HUES48 (cell line): ENCODE measurements at regions not wholly inside any gene's neighbourhood (a gene's known extent, or its start where the extent isn't known, plus 50 kb on each side); places are given as distances from the start of the nearest gene placed in this dataset.

Experiments
- H3K27ac ChIP-seq: one replicate; pipeline ENCODE4 v1.7.0; 2013; ENCODE audit warnings: low read depth, low read length, inconsistent platforms
- H3K27me3 ChIP-seq: 2 replicates; pipeline ENCODE4 v1.6.1; 2013; ENCODE audit warnings: mild to moderate bottlenecking, low read length; ENCODE audit not compliant: control insufficient read depth, insufficient read depth
- H3K36me3 ChIP-seq: 2 replicates; pipeline ENCODE4 v1.6.1; 2013; ENCODE audit warnings: low read length; ENCODE audit not compliant: control insufficient read depth, insufficient read depth
- H3K4me1 ChIP-seq: 2 replicates; pipeline ENCODE4 v1.6.1; 2013; ENCODE audit warnings: mild to moderate bottlenecking, low read length; ENCODE audit not compliant: control insufficient read depth, insufficient read depth
- H3K4me3 ChIP-seq: 2 replicates; pipeline ENCODE4 v1.5.1; 2013; ENCODE audit warnings: mild to moderate bottlenecking, low read depth, low read length
- H3K9ac ChIP-seq: 2 replicates; pipeline ENCODE4 v1.6.1; 2013; ENCODE audit warnings: mild to moderate bottlenecking, low read depth, low read length, moderate library complexity
- H3K9me3 ChIP-seq: 2 replicates; pipeline ENCODE4 v1.6.1; 2013; ENCODE audit warnings: low read length; ENCODE audit not compliant: control insufficient read depth, insufficient read depth

DNA sequence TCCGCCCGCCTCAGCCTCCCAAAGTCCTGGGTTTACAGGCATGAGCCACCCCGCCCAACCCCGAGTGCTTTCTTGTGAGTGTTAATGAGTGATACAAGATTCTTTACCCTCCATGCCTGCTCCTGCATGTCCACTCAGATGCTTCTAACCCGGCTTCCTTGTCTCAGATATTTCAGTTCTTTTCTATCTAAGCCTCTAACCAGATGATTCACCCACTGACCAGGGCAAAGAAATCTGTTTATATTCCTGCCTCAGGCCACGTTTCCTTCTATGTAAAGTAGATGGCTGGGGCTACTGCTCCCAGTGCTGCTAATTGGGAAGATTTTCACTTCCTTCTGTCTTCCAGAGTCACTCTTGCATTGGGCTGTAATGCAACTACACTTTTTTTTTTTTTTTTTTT is 395.1 kb upstream of the ANKRD30A start:
- no peaks in the 10 kb centered on the region for H3K27me3 ChIP-seq
- no peaks in the 10 kb centered on the region for H3K9me3 ChIP-seq
- no peak overlapping the region for H3K9ac ChIP-seq
- no peak overlapping the region for H3K4me3 ChIP-seq
- H3K27ac ChIP-seq, result no peak overlapping the region
- H3K4me1 ChIP-seq, result peaks cover 8% of the 10 kb centered on the region
- H3K36me3 ChIP-seq, result no peaks in the 10 kb centered on the region

DNA sequence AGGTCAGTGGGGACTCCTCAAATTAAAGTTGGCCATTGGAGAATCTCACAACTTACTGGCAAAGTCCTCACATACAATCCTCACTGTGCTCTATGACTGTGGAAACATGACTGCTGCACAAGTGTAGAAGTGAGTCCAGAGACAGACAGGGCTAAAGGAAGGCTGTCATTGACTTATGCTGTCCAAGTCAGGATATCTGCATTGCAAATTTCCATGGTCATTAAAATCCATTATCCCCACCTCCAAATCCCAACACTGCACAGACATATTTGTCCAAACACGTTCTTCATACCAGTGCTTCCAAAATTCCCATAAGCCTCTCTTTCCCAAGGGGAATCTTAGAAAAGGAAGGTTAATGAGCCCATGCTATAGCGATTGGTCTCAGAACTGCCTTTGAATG is 396.8 kb upstream of the ANKRD30A start:
- H3K27ac ChIP-seq, result no peak overlapping the region
- no peaks in the 10 kb centered on the region for H3K9me3 ChIP-seq
- no peaks in the 10 kb centered on the region for H3K36me3 ChIP-seq
- peaks cover 8% of the 10 kb centered on the region for H3K4me1 ChIP-seq
- H3K9ac ChIP-seq, result no peak overlapping the region
- H3K4me3 ChIP-seq, result no peak overlapping the region
- no peaks in the 10 kb centered on the region for H3K27me3 ChIP-seq

DNA sequence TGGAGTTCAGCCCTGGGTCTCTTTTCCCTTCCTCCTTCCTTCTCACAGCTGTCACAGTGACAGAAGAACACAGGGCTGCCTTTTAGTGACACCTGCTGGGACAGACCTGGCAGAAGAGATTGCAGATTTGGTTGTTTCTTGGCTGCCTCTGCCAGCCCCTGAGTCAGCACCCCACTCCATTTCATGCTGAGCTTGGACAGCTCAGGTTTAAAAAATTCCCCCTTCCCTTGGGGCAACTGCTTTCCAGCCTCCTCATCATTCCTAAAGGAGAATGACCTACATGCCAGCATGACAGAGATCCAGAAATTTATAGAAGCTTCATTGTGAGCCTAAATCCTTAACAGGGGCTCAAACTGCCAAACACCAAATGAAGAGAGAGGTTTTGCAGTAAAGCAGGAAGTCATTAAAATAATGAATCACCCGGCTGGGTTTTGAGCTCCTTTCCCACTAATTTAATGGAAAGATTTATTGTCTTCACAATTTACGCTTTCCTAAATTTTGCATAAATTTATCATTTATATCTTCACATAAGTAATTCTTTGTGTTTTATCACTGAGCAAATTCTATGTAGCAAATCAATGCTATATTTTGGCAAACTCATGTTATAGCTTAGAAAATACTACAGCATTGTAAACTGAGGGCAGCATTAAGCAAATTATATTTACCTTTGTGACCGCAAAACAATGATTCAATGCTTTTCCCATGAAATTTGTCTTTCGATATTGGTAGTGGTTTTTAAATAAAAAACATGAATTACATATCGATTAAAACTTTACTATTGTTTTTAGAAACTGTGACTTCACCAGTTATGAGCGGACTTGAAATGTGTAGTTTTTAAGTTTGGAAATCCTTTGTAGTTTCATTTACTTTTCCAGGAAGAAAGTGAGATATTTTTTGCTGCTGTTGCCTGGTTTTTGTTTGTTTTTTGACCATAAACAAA is 399.5 kb upstream of the ANKRD30A start:
- peak overlapping the region; percentile 56 for H3K27ac ChIP-seq
- H3K27me3 ChIP-seq, result no peaks in the 10 kb centered on the region
- H3K4me1 ChIP-seq, result peaks cover 8% of the 10 kb centered on the region
- H3K9me3 ChIP-seq, result no peaks in the 10 kb centered on the region
- no peak overlapping the region for H3K4me3 ChIP-seq
- no peaks in the 10 kb centered on the region for H3K36me3 ChIP-seq
- no peak overlapping the region for H3K9ac ChIP-seq

DNA sequence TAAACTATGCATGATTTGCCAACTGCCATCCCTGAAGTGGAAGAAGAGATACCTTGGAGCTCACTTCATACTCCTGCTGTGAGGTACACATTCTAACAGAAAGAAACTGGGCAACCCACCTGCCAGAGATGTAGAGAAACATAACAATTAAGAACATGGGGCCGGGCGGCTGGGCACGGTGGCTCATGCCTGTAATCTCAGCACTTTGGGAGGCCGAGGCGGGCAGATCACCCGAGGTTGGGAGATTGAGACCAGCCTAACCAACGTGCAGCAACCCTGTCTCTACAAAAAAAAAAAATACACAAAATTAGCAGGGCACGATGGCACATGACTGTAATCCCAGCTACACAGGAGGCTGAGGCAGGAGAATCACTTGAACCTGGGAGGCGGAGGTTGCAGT is 402.6 kb upstream of the ANKRD30A start:
- no peak overlapping the region for H3K9ac ChIP-seq
- no peaks in the 10 kb centered on the region for H3K27me3 ChIP-seq
- no peak overlapping the region for H3K4me3 ChIP-seq
- H3K36me3 ChIP-seq, result no peaks in the 10 kb centered on the region
- H3K9me3 ChIP-seq, result no peaks in the 10 kb centered on the region
- H3K27ac ChIP-seq, result no peak overlapping the region
- peaks cover 8% of the 10 kb centered on the region for H3K4me1 ChIP-seq

DNA sequence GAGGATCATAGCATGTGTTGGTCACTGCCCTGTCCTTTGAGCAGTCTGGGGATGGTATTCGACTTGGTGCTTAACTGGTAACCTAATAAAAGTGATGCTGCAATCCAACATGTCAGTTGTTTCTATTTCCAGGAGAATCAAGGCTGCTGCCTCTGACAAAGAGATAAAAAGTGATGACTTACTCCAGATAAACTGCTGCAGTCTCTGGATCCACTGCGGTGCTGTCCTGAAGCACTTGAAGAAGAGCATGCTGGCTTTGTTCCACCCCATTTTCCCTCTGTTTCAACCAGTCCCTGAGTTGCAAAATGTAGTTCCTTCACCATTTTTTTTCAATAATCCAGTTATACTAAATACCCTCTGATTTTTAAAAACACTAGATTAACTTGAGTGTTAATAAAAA is 403.5 kb upstream of the ANKRD30A start:
- no peaks in the 10 kb centered on the region for H3K27me3 ChIP-seq
- no peak overlapping the region for H3K27ac ChIP-seq
- H3K36me3 ChIP-seq, result no peaks in the 10 kb centered on the region
- no peaks in the 10 kb centered on the region for H3K9me3 ChIP-seq
- H3K4me3 ChIP-seq, result no peak overlapping the region
- peaks cover 8% of the 10 kb centered on the region for H3K4me1 ChIP-seq
- no peak overlapping the region for H3K9ac ChIP-seq

DNA sequence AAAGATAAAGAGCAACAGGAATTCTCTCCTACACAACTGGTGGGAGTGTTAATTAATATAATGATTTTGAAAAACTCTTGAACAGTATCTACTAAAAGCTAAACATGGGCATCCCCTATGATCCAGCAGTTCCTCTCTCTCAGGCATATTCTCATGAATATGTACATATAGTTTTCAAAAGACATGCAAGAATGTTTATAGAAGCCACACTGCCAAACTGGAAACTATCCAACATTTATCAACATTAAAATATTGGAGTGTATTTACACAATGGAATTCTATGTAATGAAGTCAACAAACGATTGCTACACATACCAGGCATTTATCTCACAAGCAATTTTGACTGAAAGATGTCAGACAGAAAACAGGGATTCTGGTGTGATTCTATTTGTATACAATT is 404.5 kb upstream of the ANKRD30A start:
- H3K27me3 ChIP-seq, result no peaks in the 10 kb centered on the region

DNA sequence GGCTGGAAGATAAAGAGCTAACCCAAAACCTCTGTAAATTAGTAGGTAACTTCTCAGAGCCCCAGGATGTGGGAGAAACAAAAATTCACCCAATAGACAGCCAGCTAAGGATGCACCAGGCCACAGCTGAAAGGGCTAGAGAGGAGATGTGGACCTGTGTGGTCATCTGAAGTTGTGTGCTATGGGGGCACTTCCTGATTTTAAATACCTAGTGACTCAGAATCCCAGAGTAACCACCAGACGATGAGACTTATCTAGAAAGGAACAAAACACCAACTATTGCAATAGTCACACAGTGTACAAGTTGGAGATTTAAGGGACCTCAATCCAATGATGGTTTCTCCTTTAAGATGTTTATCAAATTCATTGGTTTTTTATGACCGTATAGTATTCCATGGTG is 408.3 kb upstream of the ANKRD30A start:
- Histone ChIP-seq H3K4me3 (no peak overlapping the region), H3K27ac (no peak overlapping the region), H3K9me3 (no peaks in the 10 kb centered on the region), H3K36me3 (no peaks in the 10 kb centered on the region), H3K27me3 (no peaks in the 10 kb centered on the region), H3K4me1 (no peaks in the 10 kb centered on the region), H3K9ac (no peak overlapping the region)

More for the DNA sequence above, 404.5 kb upstream of the ANKRD30A start:
- Histone ChIP-seq H3K4me3 (no peak overlapping the region), H3K27ac (no peak overlapping the region), H3K4me1 (peaks cover 3% of the 10 kb centered on the region), H3K9ac (no peak overlapping the region), H3K36me3 (no peaks in the 10 kb centered on the region), H3K9me3 (no peaks in the 10 kb centered on the region)

DNA sequence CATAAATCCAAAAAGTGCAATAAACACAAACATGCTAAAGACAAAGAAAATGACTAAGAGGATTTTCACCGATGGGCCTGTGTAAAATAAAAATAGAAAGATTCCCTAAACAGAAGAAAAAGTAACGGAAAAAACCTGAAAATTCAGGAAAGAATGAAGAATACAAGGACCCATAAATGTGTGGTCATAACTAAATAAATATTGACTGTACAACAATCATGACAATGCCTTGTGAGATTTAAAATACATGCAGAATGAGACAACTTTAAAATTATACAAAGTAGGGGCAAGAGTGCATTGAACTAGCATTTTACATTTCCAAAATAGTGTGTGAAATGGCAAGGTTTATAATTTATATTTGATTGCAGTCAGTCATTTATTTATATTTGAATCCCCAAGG is 409.1 kb upstream of the ANKRD30A start:
- Histone ChIP-seq H3K27ac (no peak overlapping the region), H3K4me3 (no peak overlapping the region), H3K9ac (no peak overlapping the region), H3K4me1 (no peaks in the 10 kb centered on the region), H3K27me3 (no peaks in the 10 kb centered on the region), H3K9me3 (no peaks in the 10 kb centered on the region), H3K36me3 (no peaks in the 10 kb centered on the region)

DNA sequence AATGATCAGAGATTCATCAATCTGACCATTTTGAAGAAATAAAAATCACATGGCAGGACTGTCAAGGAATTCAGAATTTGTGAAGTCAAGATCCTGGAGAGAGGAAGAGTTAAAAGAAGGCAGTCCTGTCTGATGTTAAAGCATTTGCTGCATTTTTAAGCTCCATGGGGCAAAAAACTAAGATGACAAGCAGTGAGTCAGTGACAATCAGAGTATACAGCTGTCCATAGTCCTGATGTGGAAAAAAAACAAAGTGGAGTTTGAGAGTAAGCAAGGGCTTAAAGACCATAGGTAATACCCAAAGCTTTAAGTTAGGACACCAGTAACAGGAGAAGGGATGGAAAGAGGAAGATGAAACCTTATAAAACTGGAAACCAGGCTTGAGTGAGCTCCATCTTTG is 412.7 kb upstream of the ANKRD30A start:
- Histone ChIP-seq H3K27me3 (no peaks in the 10 kb centered on the region), H3K9me3 (no peaks in the 10 kb centered on the region), H3K27ac (no peak overlapping the region), H3K36me3 (no peaks in the 10 kb centered on the region), H3K9ac (no peak overlapping the region), H3K4me3 (no peak overlapping the region), H3K4me1 (no peaks in the 10 kb centered on the region)

DNA sequence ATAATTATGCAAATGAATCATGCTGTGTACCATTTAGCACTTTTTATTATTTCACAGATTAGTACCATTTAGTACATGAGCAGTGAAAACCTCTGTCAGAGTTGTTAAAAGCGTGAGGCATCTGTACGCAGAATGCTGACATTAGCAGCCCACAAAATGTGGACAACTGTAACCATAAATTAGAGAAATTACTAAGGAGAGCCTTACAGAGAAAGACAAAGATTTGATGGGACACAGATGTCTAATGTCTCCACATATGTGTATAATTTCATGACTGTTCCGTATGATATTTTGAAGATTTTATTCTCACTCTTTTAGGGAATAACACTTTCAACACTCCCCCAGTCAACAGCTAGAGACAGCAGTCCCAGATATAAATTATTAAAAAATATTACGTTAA is 414.0 kb upstream of the ANKRD30A start:
- Histone ChIP-seq H3K4me3 (no peak overlapping the region), H3K27me3 (no peaks in the 10 kb centered on the region), H3K9ac (no peak overlapping the region), H3K4me1 (no peaks in the 10 kb centered on the region), H3K36me3 (no peaks in the 10 kb centered on the region), H3K27ac (no peak overlapping the region), H3K9me3 (no peaks in the 10 kb centered on the region)

DNA sequence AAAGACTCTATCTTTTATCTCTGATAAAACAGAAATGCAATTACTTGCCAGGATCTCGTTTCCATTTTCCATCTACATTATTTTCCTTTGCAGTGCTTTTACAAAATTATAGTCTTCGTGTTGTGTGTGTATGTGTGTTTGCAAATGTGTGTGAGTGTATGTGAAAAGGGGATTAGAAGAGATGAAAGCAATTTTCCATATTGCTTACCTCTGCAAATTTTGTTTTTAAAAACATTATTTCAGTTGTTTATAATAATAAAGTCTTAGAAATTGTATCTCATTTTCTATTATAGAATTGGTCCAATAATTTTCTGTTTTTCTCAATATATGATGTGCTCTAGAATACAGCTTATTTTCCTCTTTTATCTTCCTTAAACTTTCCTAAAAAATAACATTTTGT is 421.3 kb upstream of the ANKRD30A start:
- Histone ChIP-seq H3K9me3 (no peaks in the 10 kb centered on the region), H3K36me3 (no peaks in the 10 kb centered on the region), H3K4me1 (no peaks in the 10 kb centered on the region), H3K27ac (no peak overlapping the region), H3K4me3 (no peak overlapping the region), H3K27me3 (no peaks in the 10 kb centered on the region), H3K9ac (no peak overlapping the region)
